ENCODE measurements at regions not wholly inside any gene's neighbourhood (a gene's known extent, or its start where the extent isn't known, plus 50 kb on each side); places are given as distances from the start of the nearest gene placed in this dataset.
"Not testable (repeated sequence)": the region's sequence is repeated elsewhere in the genome, so short reads cannot be mapped to it uniquely, and the experiment has no call there.

DNA sequence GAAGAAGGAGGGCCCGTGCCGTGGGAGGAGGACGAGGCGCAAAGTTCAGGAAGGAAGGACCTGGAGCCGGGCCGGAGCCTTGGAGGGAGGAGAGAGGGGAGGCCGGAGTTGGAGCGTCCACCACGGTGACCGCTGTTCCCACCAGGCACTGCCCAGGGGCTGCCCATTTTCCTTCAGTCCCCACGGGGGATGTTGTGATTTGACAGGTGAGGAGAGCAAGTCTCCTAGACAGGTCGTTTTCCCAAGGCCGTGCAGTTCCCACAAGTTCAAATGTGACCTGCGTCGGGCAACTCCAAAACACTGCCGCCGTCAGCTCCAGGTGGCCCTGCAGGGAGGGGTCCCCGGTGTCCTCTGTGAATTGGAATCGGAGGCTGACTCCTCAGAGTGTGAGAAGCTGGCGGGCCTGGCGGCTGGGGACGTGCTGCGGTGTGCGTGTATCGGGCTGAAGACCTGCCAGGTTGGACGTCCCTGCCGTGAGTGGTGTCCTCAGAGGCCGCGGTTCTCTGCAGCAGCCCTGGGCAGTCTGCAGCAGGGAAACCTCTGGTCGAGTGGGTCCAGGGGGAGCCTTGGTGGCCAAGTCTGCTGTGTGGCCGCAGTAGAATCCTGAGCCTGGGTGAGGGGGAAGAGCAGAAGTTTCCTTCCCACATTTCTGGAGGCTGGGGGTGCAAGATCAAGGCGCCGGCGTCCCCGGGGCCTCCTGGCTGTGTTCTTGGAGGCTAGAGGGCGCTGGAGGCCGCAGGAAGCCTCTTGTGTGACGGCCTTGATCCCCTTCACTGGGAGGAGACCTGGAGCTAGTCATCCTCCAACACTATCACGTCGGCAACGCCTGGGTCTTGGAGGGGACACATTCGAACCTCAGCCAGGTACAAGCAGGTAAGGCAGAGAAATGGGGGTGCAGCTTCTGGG lies 115.1 kb upstream of the FRMD1 start:
- DNase-seq (ENCODE audit: low spot score in 2 of 2) (no peak), ATAC-seq (no peak)
- peaks cover 4% of the 10 kb centered on the region for H3K4me1 Mint-ChIP-seq
- no peaks in the 10 kb centered on the region for H3K9me3 Mint-ChIP-seq
- no peak overlapping the region for H3K27ac Mint-ChIP-seq
- no peaks in the 10 kb centered on the region for H3K36me3 Mint-ChIP-seq
- no peak overlapping the region for H3K4me3 Mint-ChIP-seq

DNA sequence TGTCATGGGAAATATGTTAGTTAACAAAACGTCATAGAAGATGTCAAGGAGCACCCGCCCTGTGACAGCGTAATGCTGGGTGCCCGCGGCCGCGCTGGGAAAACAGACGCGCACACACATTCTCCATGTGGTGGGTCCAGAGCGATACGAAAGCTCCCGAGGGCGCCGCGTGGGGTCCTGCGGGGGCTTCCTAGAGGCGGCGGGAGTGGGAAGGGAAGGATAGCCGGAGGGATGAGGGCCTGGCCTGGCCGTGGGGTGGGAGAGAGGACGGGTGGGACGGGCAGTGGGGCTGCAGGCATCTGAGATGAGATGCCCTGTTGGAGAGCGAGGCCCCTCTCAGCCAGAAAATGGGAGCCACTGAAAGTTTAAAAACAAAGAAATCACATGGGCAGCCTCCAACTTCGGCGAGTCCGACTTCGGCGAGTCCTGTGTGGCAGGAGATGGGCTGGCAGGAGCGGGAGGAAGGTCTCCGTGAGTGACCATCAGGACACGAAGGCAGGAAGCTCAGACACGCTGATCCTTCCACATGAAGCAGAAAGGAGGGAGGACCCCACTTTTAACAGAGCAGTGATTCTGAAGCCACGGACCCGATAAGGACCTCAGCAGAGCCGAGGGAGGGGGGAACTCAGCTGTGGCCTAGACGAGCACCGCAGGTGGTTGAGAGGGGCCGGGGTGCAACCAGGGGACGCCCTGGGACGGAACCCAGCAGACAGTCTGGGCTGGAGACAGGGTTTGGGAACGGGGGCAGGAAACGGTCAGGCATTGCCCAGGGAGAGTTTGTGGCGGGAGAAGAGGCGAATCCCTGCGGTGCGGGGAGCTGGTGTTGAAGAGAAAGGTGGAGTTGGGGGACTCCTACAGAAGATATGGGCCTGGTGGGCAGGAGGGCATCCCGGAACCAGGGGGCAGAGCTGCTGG lies 114.1 kb upstream of the FRMD1 start:
- Mint-ChIP-seq H3K36me3 (no peaks in the 10 kb centered on the region), H3K9me3 (no peaks in the 10 kb centered on the region), H3K4me3 (no peak overlapping the region), H3K4me1 (peaks cover 4% of the 10 kb centered on the region), H3K27ac (no peak overlapping the region)
- ATAC-seq (no peak), DNase-seq (ENCODE audit: low spot score in 2 of 2) (no peak)

DNA sequence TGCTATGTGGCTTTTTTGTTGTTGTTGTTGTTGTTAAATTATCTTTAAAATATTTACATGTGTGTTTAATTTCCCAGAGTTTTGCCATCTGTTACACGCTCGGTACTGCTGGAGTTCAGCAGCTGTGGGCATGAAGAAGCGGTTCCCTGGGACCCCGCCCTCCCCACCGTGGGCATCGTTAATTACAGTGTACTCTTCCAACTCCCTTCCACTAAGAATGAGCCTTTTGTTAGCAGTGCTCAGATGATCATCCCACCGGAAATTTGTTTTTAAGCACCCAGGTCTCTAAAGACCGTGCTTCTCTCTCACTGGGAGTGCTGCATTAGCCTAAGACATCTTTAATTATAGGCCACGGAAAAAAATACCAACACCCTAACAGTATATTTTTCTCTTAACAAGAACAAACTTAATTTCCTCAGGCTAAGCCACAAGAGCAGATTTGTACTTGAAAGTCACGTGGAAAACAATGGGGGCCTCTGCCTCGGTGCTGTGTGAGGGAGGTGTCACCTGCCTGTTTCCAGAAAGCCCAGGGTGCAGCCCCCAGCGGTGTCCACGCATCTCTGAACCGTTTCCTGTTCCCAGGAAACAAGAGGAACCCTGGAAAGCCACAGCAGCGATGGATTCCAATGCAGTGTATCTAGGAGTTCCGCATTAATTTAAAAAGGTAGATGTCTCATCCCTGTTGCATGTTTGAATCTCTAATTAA lies 113.3 kb upstream of the FRMD1 start:
- Mint-ChIP-seq H3K36me3 (no peaks in the 10 kb centered on the region), H3K4me1 (peaks cover 4% of the 10 kb centered on the region), H3K9me3 (no peaks in the 10 kb centered on the region), H3K27ac (no peak overlapping the region), H3K4me3 (no peak overlapping the region)
- no peak for DNase-seq (ENCODE audit: low spot score in 2 of 2)
- no peak for ATAC-seq

DNA sequence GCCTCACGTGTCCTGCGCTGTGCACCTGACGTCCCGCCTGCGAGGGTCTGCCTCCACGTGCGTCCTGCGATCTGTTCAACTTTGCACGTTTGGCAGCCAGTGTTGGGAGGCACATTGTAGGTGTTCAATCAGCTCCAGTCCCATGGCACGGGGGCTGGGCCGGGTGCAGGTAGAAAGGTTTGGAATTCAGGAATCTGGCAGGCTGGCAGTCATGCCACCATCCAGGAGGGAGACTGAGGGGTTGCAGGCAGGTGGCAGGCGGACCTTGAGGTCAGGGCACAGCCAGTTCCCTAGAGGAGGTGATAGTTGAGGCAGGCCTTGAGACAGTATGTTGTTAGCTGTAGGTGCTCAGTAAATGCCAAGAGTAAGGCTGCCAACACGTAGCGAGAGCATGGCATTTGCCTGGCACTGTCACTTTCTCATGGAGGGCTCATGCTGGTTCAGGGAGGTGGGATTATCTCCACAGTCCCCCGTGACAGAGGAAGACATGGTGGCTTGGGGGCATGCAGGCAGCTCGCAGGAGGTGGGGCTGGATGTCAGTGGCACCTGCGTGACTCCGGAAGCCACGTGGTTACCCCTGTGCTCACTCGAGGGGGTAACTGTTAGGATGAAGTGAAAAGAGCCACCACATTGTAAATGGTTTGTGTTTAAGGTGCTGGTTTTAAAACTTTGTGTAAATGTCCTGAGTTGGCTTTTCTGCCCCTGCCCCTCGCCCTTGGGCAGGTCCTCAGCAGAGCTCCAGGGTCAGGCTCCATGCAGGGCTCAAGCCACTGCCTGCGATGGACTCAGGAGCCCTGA lies 111.8 kb upstream of the FRMD1 start:
- DNase-seq (ENCODE audit: low spot score in 2 of 2) = no peak
- peaks cover 4% of the 10 kb centered on the region for H3K4me1 Mint-ChIP-seq
- ATAC-seq = no peak
- H3K27ac Mint-ChIP-seq = no peak overlapping the region
- H3K4me3 Mint-ChIP-seq = no peak overlapping the region
- no peaks in the 10 kb centered on the region for H3K9me3 Mint-ChIP-seq
- H3K36me3 Mint-ChIP-seq = no peaks in the 10 kb centered on the region

DNA sequence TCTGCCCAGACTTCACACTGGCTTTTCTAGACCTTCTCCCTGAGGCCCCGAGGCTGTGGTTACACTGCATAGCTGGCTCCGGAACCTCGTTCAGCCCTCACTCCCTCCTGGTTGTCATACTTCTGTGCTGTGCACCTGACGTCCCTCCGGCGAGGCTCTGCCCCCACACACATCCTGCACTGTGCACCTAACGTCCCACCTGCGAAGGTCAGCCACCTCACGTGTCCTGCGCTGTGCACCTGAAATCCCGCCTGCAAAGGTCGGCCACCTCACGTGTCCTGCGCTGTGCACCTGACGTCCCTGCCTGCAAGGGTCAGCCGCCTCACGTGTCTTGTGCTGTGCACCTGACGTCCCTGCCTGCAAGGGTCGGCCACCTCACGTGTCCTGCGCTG lies 111.0 kb upstream of the FRMD1 start:
- Mint-ChIP-seq H3K27ac (no peak overlapping the region), H3K9me3 (no peaks in the 10 kb centered on the region), H3K4me1 (peaks cover 3% of the 10 kb centered on the region), H3K4me3 (no peak overlapping the region), H3K36me3 (no peaks in the 10 kb centered on the region)
- ATAC-seq = no peak
- DNase-seq (ENCODE audit: low spot score in 2 of 2) = no peak

DNA sequence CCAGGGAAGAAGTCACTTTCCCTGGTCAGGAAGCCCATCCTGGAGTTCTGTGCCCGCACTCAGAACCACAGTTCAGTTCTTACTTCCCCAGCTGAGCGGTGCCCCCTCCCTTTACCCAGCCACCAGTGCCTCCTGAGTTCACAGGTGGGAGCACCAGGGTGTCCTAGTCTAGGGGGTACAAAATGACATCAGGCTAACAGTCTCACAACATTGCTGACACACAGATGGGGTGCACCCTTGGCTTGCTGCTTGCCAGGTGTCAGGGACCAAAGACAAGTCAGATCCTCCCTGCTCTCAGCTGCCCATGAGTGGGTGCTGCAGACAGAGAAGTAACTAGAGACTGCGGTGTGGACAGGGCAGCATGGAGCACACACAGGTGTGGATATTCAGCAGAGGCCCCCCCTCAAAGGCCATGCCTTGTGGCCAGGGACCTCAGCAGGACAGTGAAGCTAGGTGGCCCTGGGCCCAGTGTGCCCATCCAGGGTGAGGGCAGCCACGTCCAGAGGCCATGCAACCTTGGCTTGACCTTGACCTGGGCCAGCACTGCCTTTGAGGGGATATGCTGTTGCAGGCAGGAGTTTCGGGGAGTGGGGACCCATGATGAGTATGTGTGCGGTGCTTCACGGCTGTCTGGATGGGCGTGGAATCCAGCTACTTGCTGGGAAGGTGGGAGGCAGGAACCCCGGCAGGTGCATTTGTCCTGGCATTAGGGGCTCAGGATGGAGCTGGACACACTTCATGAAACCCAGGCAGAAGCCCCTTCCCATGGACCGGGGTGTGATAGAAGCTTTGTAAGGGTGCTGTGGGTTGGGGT lies 110.4 kb upstream of the FRMD1 start:
- no peaks in the 10 kb centered on the region for H3K9me3 Mint-ChIP-seq
- H3K4me1 Mint-ChIP-seq = no peaks in the 10 kb centered on the region
- no peak overlapping the region for H3K27ac Mint-ChIP-seq
- DNase-seq (ENCODE audit: low spot score in 2 of 2) (no peak), ATAC-seq (peak; percentile 16)
- H3K36me3 Mint-ChIP-seq = no peaks in the 10 kb centered on the region
- H3K4me3 Mint-ChIP-seq = no peak overlapping the region

DNA sequence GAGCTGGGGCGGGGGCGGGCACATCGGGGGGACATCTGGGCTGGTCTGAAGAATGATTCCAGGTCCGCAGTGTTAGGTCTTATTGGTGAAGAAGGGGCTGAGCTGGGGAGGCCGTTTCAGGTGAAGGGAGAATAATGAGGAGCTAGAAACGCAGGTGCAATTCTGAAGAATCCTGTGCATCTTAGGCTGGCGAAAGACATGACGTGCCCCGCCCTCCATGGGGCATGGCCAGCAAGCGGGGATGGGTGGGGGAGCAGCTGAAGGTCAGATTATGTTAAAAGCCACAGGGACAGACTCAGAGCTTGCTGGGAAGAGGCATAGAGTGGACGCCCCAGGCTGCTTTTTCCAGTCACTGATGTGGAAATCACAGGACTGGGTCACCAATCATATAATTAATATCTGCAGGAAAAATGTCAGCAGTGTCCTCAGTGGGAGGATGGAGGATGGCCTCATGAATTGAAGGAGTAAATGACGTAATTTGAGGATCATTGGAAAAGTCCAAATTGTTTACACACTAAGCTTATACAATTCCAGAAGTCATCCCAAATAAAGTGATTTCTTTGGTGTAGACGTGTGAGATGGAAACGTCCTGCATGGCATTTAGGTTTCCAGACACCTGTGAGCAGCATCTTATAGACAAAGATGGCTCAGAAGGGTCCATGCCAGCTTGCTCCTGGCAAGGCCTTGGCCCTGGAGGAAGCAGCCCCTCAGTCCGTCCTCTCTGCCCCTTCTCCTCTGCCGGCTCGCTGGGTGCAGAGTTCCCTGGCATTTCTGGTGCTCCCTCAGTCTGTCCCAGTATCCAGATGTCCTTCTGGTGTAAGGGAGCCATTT lies 109.6 kb upstream of the FRMD1 start:
- no peak for ATAC-seq
- Mint-ChIP-seq H3K36me3 (no peaks in the 10 kb centered on the region), H3K4me1 (no peaks in the 10 kb centered on the region), H3K9me3 (no peaks in the 10 kb centered on the region), H3K27ac (no peak overlapping the region), H3K4me3 (no peak overlapping the region)
- DNase-seq (ENCODE audit: low spot score in 2 of 2) = no peak

DNA sequence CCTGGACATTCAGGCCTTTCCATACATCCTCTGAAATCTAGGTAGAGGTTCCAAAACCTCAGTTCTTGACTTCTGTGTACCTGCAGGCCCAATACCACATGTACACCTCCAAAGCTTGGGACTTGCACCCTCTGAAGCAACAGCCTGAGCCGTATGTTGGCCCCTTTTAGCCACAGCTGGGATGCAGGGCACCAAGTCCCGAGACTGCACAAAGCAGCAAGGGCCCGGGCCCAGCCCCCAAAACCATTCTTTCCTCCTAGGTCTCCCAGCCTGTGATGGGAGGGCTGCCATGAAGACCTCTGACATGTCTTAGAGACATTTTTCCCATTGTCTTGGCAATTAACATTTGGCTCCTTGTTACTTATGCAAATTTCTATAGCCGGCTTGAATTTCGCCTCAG lies 107.4 kb upstream of the FRMD1 start:
- no peak overlapping the region for H3K27ac Mint-ChIP-seq
- no peak for ATAC-seq
- no peak for DNase-seq (ENCODE audit: low spot score in 2 of 2)
- no peaks in the 10 kb centered on the region for H3K36me3 Mint-ChIP-seq
- no peaks in the 10 kb centered on the region for H3K9me3 Mint-ChIP-seq
- no peaks in the 10 kb centered on the region for H3K4me1 Mint-ChIP-seq
- no peak overlapping the region for H3K4me3 Mint-ChIP-seq

DNA sequence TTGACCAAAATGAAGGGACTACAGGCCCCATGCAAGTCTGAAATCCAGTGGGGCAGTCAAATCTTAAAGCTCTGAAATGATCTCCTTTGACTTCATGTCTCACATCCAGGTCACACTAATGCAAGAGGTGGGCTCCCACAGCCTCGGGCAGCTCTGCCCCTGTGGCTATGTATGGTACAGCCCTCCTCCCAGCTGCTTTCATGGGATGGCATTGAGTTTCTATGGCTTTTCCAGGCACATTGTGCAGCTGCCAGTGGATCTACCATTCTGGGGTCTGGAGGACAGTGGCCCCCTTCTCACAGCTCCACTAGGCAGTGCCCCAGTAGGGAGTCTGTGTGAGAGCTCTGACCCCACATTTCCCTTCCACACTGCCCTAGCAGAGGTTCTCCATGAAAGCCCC lies 107.0 kb upstream of the FRMD1 start:
- not testable (repeated sequence) for H3K27ac Mint-ChIP-seq; H3K4me1 Mint-ChIP-seq; H3K4me3 Mint-ChIP-seq; H3K36me3 Mint-ChIP-seq; H3K9me3 Mint-ChIP-seq; ATAC-seq; DNase-seq (ENCODE audit: low spot score in 2 of 2)

DNA sequence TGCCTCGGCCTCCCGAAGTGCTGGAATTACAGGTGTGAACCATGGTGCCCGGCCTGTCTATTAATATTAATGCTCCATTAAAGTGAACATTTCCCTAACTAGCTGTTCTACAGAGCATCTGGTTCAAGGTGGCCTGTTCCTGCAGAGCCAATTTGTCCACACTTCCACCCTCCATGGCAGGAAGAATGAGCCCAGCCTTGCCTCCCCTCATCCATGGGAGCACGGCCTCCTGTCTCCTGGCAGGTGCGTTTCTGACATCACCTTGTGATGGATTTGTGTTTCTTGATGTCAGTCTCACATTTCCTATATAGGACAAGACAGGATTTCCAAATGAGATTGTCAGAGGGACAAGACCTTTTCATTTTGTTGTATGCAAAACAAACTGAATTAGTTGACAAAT lies 105.7 kb upstream of the FRMD1 start:
- Mint-ChIP-seq H3K9me3 (no peaks in the 10 kb centered on the region), H3K4me1 (no peaks in the 10 kb centered on the region)
- no peak for DNase-seq (ENCODE audit: low spot score in 2 of 2)

DNA sequence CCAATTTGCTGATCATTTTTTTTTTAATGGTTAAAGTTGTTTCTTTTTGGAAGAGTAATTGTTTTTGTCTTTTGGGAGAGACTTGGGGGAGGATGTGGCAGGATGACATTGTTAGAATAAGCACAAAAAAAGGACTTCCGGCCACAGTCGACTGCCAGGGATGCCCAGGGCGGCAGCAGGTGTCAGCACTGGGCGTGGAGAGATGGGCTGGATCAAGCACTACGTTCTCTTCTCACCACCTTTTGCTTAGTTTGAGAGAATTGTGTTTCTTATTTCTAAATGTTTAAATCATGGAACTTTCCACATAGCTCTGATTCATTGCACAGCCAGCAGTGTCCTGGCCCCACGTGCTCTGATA lies 104.6 kb upstream of the FRMD1 start:
- H3K27ac Mint-ChIP-seq = no peak overlapping the region
- H3K9me3 Mint-ChIP-seq = no peaks in the 10 kb centered on the region
- DNase-seq (ENCODE audit: low spot score in 2 of 2) (no peak), ATAC-seq (no peak)
- no peak overlapping the region for H3K4me3 Mint-ChIP-seq
- no peaks in the 10 kb centered on the region for H3K4me1 Mint-ChIP-seq
- H3K36me3 Mint-ChIP-seq = no peaks in the 10 kb centered on the region

More for the DNA sequence above, 105.7 kb upstream of the FRMD1 start:
- Mint-ChIP-seq H3K36me3 (no peaks in the 10 kb centered on the region), H3K4me3 (no peak overlapping the region), H3K27ac (no peak overlapping the region)
- ATAC-seq = no peak

DNA sequence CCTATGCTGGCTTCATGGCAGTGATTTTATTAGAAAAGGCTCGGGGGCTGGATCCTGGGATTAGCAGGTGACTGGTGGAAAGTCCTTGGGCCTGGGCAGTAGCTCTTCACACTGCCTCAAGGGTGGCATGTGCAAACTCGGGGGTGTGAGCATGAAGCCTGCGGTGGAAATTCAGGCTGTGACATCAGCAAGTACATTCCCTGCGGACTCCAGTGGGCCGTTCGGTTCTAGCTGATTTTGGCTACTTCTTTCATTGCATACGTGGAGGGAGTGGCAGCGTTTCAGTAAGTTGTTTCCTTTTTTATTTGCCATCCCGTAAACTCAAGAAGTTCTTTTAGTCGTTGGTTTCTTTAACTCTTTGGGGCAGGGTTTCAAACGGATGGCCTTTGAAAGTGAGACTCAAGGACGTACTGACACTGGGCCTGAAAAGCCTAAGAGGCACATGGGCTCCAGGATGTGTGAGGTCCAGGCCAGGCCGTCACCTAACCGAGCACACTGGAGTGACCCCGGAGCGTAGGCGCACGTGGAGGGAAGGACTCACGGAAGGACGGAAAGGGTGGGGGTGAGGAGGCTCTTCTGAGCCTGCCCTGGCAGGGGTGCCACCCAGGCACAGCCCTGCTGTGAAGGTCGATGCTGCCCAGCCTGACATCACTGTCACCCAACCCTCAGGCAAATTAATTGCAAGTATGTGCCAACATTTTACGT lies 104.0 kb upstream of the FRMD1 start:
- no peaks in the 10 kb centered on the region for H3K4me1 Mint-ChIP-seq

DNA sequence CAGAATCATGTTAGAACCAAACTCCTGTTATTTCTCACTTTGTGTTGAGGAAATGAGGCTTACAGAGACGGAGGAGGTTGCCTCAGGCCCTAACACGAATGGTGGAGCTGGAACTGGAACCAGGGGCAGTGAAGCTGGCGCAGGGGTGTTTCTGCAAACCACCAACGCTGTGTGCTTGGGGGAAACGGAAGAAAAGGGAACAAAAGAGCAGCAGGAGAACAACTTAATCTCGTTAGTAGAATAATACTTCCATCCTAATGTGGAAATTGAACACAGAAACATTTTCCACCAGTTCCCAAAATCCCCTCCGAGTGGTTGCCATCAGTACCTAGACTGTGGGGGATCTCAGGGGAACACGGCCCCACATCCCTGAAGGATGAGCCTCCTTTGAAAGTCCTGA lies 103.4 kb upstream of the FRMD1 start:
- H3K4me1 Mint-ChIP-seq = no peaks in the 10 kb centered on the region
- DNase-seq (ENCODE audit: low spot score in 2 of 2) = no peak
- no peaks in the 10 kb centered on the region for H3K9me3 Mint-ChIP-seq

More for the DNA sequence above, 104.0 kb upstream of the FRMD1 start:
- no peak for ATAC-seq
- DNase-seq (ENCODE audit: low spot score in 2 of 2) = no peak
- Mint-ChIP-seq H3K9me3 (no peaks in the 10 kb centered on the region), H3K27ac (no peak overlapping the region), H3K36me3 (no peaks in the 10 kb centered on the region), H3K4me3 (no peak overlapping the region)

More for the DNA sequence above, 103.4 kb upstream of the FRMD1 start:
- Mint-ChIP-seq H3K36me3 (no peaks in the 10 kb centered on the region), H3K27ac (no peak overlapping the region), H3K4me3 (no peak overlapping the region)
- no peak for ATAC-seq
